ENCODE measurements at regions not wholly inside any gene's neighbourhood (a gene's known extent, or its start where the extent isn't known, plus 50 kb on each side); places are given as distances from the start of the nearest gene placed in this dataset.

DNA sequence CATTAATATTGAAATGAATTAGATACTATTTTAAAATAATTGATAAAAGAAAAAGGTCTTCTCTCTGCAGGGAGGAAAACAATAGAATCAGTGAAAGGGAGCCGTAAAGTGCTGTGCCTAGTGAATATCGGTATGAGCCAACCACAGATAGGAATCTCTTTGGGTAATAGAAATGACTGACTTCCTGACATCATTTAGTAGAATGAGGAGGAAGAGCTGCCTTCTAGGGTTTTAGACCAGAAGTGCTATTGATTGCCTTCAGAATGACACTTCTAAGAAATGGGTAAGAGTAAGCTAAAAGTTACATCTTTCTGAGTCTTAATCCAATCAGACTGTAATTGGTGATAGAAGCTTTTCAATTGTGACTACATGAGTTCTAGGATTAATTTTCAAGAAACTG lies 134.0 kb upstream of the MAP9 start:
- no peak for TF ChIP-seq CTCF (conservative IDR thresholded peaks at IDR 0.05)
- Histone ChIP-seq H2BK5ac (ENCODE audit: insufficient read length, low read length) (no peak overlapping the region), H3K4me2 (ENCODE audit: insufficient read depth, insufficient read length, low read length) (no peak overlapping the region), H3K27me3 (ENCODE audit: insufficient read depth, low read length) (no peaks in the 10 kb centered on the region), H3K18ac (ENCODE audit: insufficient read length, low read depth, low read length) (no peak overlapping the region), H2AFZ (ENCODE audit: low read length) (no peak overlapping the region), H3K23ac (ENCODE audit: insufficient read length, low read depth, low read length) (no peak overlapping the region), H4K5ac (ENCODE audit: insufficient read length, low read depth, low read length) (no peak overlapping the region), H3K79me2 (ENCODE audit: insufficient read depth, low read length) (no peaks in the 10 kb centered on the region), H2BK12ac (ENCODE audit: insufficient read length, low read depth, low read length) (no peak overlapping the region), H3K27ac (ENCODE audit: insufficient read length, low read depth, low read length) (no peak overlapping the region), H4K8ac (replicated peaks; ENCODE audit: insufficient read length, low read depth, low read length) (no peak overlapping the region), H3K9ac (ENCODE audit: extremely low read depth, insufficient read length, low read length) (no peak overlapping the region), H3K56ac (ENCODE audit: insufficient read length, low read depth, low read length) (no peak overlapping the region), H3K9me3 (ENCODE audit: control insufficient read depth, low read depth, low read length) (no peaks in the 10 kb centered on the region), H2BK20ac (ENCODE audit: low read depth, low read length, poor library complexity, severe bottlenecking) (no peak overlapping the region), H2AK5ac (ENCODE audit: insufficient read length, low read length) (no peak overlapping the region), H2BK120ac (ENCODE audit: low read depth, low read length, poor library complexity, severe bottlenecking) (no peak overlapping the region), H3K4me1 (ENCODE audit: insufficient read depth, low read length) (peaks cover 7% of the 10 kb centered on the region; the same call in 1 of the 2 replicates), H4K91ac (ENCODE audit: insufficient read length, low read depth, low read length) (no peak overlapping the region), H3K23me2 (ENCODE audit: insufficient read length, low read depth, low read length, poor library complexity, severe bottlenecking) (no peaks in the 10 kb centered on the region), H2BK15ac (ENCODE audit: low read depth, low read length) (no peak overlapping the region), H3T11ph (ENCODE audit: low read length) (no peak overlapping the region), H3K14ac (ENCODE audit: insufficient read depth, low read length) (no peak overlapping the region), H3K4ac (ENCODE audit: low read depth, low read length) (no peak overlapping the region), H3K79me1 (ENCODE audit: insufficient read depth, low read depth, low read length, poor library complexity, severe bottlenecking) (no peaks in the 10 kb centered on the region), H4K20me1 (ENCODE audit: control insufficient read depth, insufficient read depth, insufficient read length) (no peaks in the 10 kb centered on the region)
- Mint-ChIP-seq H3K36me3 (ENCODE audit: insufficient read depth in 1 of 3, low read depth in 3 of 3) (no peaks in the 10 kb centered on the region), H3K27me3 (ENCODE audit: low read depth) (no peaks in the 10 kb centered on the region; the same call in 1 of the 2 replicates), H3K4me1 (peaks cover 6 to 10% of the 10 kb centered on the region in 2 experiments), H3K27ac (no peak overlapping the region), H3K4me3 (no peak overlapping the region), H3K9me3 (no peaks in the 10 kb centered on the region)
- WGBS (ENCODE audit: extremely low coverage, insufficient read length, low lambda C conversion rate): no CpG with 5 or more reads among the region's 2 CpGs
- DNase-seq: no peak

Measured in H9 (cell line).